Natural killer cell (primary cell): ENCODE measurements at regions not wholly inside any gene's neighbourhood (a gene's known extent, or its start where the extent isn't known, plus 50 kb on each side); places are given as distances from the start of the nearest gene placed in this dataset.
A peak's percentile ranks its signal among the peaks of the same experiment; 100 is the strongest.

Experiments used
- ATAC-seq, 3 donors: fragments of 150-1000 bp in 2 of 3; fragments of 200-7000 bp in 1 of 3; cut with Tn5 transposase; 1 replicate in 1 of 3; 2 replicates in 2 of 3; pipeline ENCODE4 v1.10.0; 2021; ENCODE audit warnings: mild to moderate bottlenecking in 2 of 3, moderate library complexity in 2 of 3
- DNase-seq, 2 donors: peaks; one replicate each; pipeline versions ENCODE4 v3.0.0 to v3.0.0-alpha.2; 2013 to 2021; ENCODE audit warnings: mixed read lengths in 1 of 2
- H3K27ac ChIP-seq: one replicate; pipeline ENCODE4 v1.5.1; 2013; ENCODE audit warnings: mild to moderate bottlenecking, low read length
- H3K27me3 ChIP-seq: one replicate; pipeline ENCODE4 v1.6.1; 2013; ENCODE audit warnings: low read length; ENCODE audit not compliant: control insufficient read depth, insufficient read depth
- H3K36me3 ChIP-seq: one replicate; pipeline ENCODE4 v1.6.1; 2013; ENCODE audit warnings: low read length; ENCODE audit not compliant: control insufficient read depth, insufficient read depth
- H3K4me1 ChIP-seq: one replicate; pipeline ENCODE4 v1.6.1; 2013; ENCODE audit warnings: low read length; ENCODE audit not compliant: control insufficient read depth, insufficient read depth
- H3K4me3 ChIP-seq: one replicate; pipeline ENCODE4 v1.5.1; 2013; ENCODE audit warnings: low read length
- H3K9me3 ChIP-seq: one replicate; pipeline ENCODE4 v1.6.1; 2013; ENCODE audit warnings: low read length; ENCODE audit not compliant: control insufficient read depth, insufficient read depth
- H3K27ac Mint-ChIP-seq, 2 donors: one replicate each; pipeline ENCODE4 v1.8.0; 2022; ENCODE audit warnings: mild to moderate bottlenecking in 2 of 2, mixed read lengths in 2 of 2, moderate library complexity in 1 of 2
- H3K27me3 Mint-ChIP-seq, 2 donors: one replicate each; pipeline ENCODE4 v1.8.0; 2022; ENCODE audit warnings: low read depth in 2 of 2, mixed read lengths in 2 of 2
- H3K36me3 Mint-ChIP-seq: one replicate; pipeline ENCODE4 v1.8.0; 2022; ENCODE audit warnings: mixed read lengths
- H3K4me1 Mint-ChIP-seq, 2 donors: one replicate each; pipeline ENCODE4 v1.8.0; 2022; ENCODE audit warnings: mixed read lengths in 2 of 2
- H3K4me3 Mint-ChIP-seq: one replicate; pipeline ENCODE4 v1.8.0; 2022; ENCODE audit warnings: mild to moderate bottlenecking, moderate library complexity, mixed read lengths
- H3K9me3 Mint-ChIP-seq, 2 donors: one replicate each; pipeline ENCODE4 v1.8.0; 2022; ENCODE audit warnings: mixed read lengths in 2 of 2
- CTCF ChIP-seq: fragments of 200-600 bp; IDR thresholded peaks from one replicate; pipeline ENCODE4 v1.8.0; 2022; ENCODE audit warnings: antibody characterized with exemption
- WGBS: methylation state at CpG from one replicate; pipeline ENCODE4 v1.1.7; 2013; ENCODE audit warnings: missing lambda C conversion rate; ENCODE audit not compliant: insufficient coverage; 5-methylcytosine and 5-hydroxymethylcytosine counted together
- intact Hi-C: fragments of 100-400 bp; cut with micrococcal nuclease; formaldehyde crosslinking; loops from one replicate; pipeline ENCODE4 v1.14.2; 2022

DNA sequence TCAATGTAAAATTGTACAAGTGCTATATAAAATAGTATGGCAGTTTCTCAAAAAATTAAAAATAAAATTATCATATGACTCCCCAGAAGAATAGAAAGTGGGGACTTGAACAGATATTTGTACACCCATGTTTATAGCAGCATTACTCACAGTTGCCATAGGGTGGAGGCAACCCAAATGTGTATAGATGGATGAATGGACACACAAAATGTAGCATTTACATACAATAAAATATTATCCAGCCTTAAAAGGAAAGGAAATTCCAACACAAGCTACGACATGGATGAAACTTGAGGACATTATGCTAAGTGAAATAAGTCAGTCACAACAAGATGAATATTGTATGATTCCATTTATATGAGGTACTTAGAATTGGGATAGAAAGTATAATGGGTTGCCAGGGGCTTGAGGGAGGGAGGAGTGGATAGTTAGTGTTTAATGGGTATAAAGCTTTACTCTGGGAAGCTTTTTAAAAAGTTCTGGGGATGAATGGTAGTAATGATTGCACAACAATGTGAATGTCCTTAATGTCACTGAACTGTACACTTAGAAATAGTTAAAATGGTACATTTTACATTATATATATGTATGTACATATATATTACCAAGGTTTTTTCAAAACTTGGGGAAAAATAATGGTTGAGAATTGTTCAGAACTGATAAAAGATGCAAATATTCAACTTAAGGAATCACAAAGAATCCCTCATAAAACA, 53.0 kb upstream of the ADORA3 start:
- WGBS: 83% methylated on average over 1 of the region's 1 CpG
- H3K27me3 Mint-ChIP-seq: peaks cover 0 to 3% of the 10 kb centered on the region in 2 donors
- intact Hi-C loops: no loop called here

GRCh38 chr1:111559736-111560279, 56.4 kb upstream of the ADORA3 start:
- no peak overlapping the region for H3K27ac ChIP-seq
- no peaks in the 10 kb centered on the region for H3K4me1 ChIP-seq
- Mint-ChIP-seq H3K27me3 (peaks cover 0 to 3% of the 10 kb centered on the region in 2 donors), H3K4me3 (no peak overlapping the region), H3K4me1 (no peaks in the 10 kb centered on the region), H3K9me3 (no peaks in the 10 kb centered on the region), H3K36me3 (no peaks in the 10 kb centered on the region), H3K27ac (no peak overlapping the region)
- no peak overlapping the region for H3K4me3 ChIP-seq
- intact Hi-C loops: no loop called here
- H3K27me3 ChIP-seq: no peaks in the 10 kb centered on the region
- WGBS: 88% methylated on average over 1 of the region's 3 CpGs
- TF ChIP-seq CTCF: no peak
- DNase-seq (no peak), ATAC-seq (no peak)
- no peaks in the 10 kb centered on the region for H3K36me3 ChIP-seq
- no peaks in the 10 kb centered on the region for H3K9me3 ChIP-seq

More for the DNA sequence above, 53.0 kb upstream of the ADORA3 start:
- H3K4me1 ChIP-seq: no peaks in the 10 kb centered on the region
- no peak overlapping the region for H3K4me3 ChIP-seq
- no peaks in the 10 kb centered on the region for H3K4me1 Mint-ChIP-seq
- no peak overlapping the region for H3K4me3 Mint-ChIP-seq
- no peak overlapping the region for H3K27ac Mint-ChIP-seq
- no peak for TF ChIP-seq CTCF
- no peaks in the 10 kb centered on the region for H3K9me3 ChIP-seq
- H3K9me3 Mint-ChIP-seq: no peaks in the 10 kb centered on the region
- peak in 1 of 2 donors; percentile 43 for DNase-seq
- H3K36me3 Mint-ChIP-seq: no peaks in the 10 kb centered on the region
- no peak overlapping the region for H3K27ac ChIP-seq
- H3K27me3 ChIP-seq: no peaks in the 10 kb centered on the region
- no peaks in the 10 kb centered on the region for H3K36me3 ChIP-seq
- ATAC-seq: peak; percentile 32 to 54 (median 42)

DNA sequence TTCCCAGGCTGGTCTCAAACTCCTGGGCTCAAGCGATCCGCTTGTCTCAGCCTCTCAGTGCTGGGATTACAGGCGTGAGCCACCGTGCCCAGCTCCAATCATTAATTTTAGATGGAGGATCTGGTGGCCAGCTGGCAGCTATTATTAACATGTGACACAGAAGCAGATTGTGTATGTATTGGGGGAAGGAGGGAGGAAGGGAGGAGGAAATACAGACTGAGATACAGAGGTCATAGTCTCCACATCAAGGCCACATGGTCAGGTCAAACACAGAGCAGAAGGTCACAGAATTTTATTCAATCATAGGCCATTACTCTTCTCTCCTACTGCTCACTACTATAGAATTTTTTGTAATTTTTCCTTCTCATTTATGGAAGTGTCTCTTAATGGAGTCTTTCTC, 57.9 kb upstream of the ADORA3 start:
- no peaks in the 10 kb centered on the region for H3K36me3 Mint-ChIP-seq
- no peak overlapping the region for H3K27ac Mint-ChIP-seq

More for the DNA sequence above, 57.9 kb upstream of the ADORA3 start:
- WGBS: 100% methylated on average over 4 of the region's 4 CpGs
- Histone ChIP-seq H3K9me3 (no peaks in the 10 kb centered on the region), H3K36me3 (no peaks in the 10 kb centered on the region), H3K4me3 (no peak overlapping the region), H3K4me1 (no peaks in the 10 kb centered on the region), H3K27me3 (no peaks in the 10 kb centered on the region), H3K27ac (no peak overlapping the region)
- Mint-ChIP-seq H3K4me3 (no peak overlapping the region), H3K9me3 (no peaks in the 10 kb centered on the region), H3K27me3 (peaks cover 0 to 3% of the 10 kb centered on the region in 2 donors), H3K4me1 (no peaks in the 10 kb centered on the region)
- DNase-seq: no peak
- TF ChIP-seq CTCF: no peak
- intact Hi-C loops: no loop called here
- ATAC-seq: no peak
